ENCODE measurements at regions not wholly inside any gene's neighbourhood (a gene's known extent, or its start where the extent isn't known, plus 50 kb on each side); places are given as distances from the start of the nearest gene placed in this dataset.

GRCh38 chr1:217029281-217030157 lies 306.3 kb upstream of the ESRRG start:
- intact Hi-C loops (cut with micrococcal nuclease) (no loop called here), in situ Hi-C loops (cut with MboI) (no loop called here)
- Histone ChIP-seq H3K4me2 (ENCODE audit: insufficient read depth, low read length) (no peak overlapping the region), H4K20me1 (replicated peaks; ENCODE audit: control insufficient read depth, insufficient read depth, low read length) (no peaks in the 10 kb centered on the region), H2AFZ (ENCODE audit: low read depth, low read length) (no peak overlapping the region), H3K27me3 (ENCODE audit: control insufficient read depth in 2 of 2, insufficient read depth in 2 of 2, low read length in 2 of 2) (no peaks in the 10 kb centered on the region), H3K4me1 (replicated peaks in 1 of 2; ENCODE audit: control insufficient read depth in 2 of 2, insufficient read depth in 2 of 2, low read length in 2 of 2) (no peaks in the 10 kb centered on the region), H3K27ac (ENCODE audit: extremely low read depth, low read depth, low read length) (no peak overlapping the region), H3K9ac (ENCODE audit: insufficient read depth in 1 of 2, low read depth in 2 of 2, low read length in 2 of 2) (no peak overlapping the region), H3K4me3 (no peak overlapping the region), H3K79me2 (ENCODE audit: control insufficient read depth, insufficient read depth, low read length) (no peaks in the 10 kb centered on the region), H3K9me1 (ENCODE audit: control insufficient read depth, insufficient read depth, low read length) (no peaks in the 10 kb centered on the region), H3K36me3 (ENCODE audit: control insufficient read depth, insufficient read depth, low read length) (no peaks in the 10 kb centered on the region), H3K9me3 (replicated peaks; ENCODE audit: control insufficient read depth, insufficient read depth, low read depth, low read length) (peaks cover 2% of the 10 kb centered on the region)
- no peak for DNase-seq (ENCODE audit: extremely low read depth in 1 of 4, low spot score in 3 of 4)
- ChIA-PET POLR2A (no interaction called here), CTCF (ENCODE audit: low intra/inter-chr PET ratio) (no interaction called here)
- FAIRE-seq, result no peak
- WGBS (ENCODE audit: insufficient coverage, low coverage, missing lambda C conversion rate), result 2% methylated on average over 13 of the region's 13 CpGs
- BruUV-seq (replicated peaks), result no TSS peak
- ATAC-seq, result no peak
- no peak for TF ChIP-seq L3MBTL2 (IDR thresholded peaks at IDR 0.05)
- no peak for TF ChIP-seq DLX4 (CRISPR knock-in tag; IDR thresholded peaks at IDR 0.05)
- no peak for TF ChIP-seq NFE2L1 (tag; IDR thresholded peaks at IDR 0.05; ENCODE audit: borderline replicate concordance, low read depth)
- no peak for TF ChIP-seq HDAC3 (IDR thresholded peaks at IDR 0.05; ENCODE audit: borderline replicate concordance, partially characterized antibody)
